ENCODE measurements at regions not wholly inside any gene's neighbourhood (a gene's known extent, or its start where the extent isn't known, plus 50 kb on each side); places are given as distances from the start of the nearest gene placed in this dataset.

DNA sequence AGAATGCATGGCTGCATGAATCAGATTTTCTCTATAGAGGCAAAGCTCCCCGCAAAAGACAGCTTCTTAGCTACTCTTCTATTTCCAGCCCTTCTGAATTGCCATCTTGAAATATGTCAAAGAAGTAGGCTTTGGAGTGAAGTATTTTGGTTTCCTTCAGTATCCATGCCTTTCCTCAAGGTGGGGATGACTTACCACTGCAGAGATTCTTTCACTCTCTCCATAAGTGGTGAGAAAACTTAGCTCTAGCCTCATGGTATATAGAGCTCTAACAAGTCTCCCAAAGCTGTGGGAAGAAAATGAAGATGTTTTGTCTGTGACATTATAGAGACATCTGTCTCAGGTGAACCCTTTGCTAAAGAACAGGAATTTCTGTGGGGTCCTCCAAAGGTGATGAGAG lies 89.6 kb upstream of the ITGB1 start:
- TF ChIP-seq, protein P1, sequence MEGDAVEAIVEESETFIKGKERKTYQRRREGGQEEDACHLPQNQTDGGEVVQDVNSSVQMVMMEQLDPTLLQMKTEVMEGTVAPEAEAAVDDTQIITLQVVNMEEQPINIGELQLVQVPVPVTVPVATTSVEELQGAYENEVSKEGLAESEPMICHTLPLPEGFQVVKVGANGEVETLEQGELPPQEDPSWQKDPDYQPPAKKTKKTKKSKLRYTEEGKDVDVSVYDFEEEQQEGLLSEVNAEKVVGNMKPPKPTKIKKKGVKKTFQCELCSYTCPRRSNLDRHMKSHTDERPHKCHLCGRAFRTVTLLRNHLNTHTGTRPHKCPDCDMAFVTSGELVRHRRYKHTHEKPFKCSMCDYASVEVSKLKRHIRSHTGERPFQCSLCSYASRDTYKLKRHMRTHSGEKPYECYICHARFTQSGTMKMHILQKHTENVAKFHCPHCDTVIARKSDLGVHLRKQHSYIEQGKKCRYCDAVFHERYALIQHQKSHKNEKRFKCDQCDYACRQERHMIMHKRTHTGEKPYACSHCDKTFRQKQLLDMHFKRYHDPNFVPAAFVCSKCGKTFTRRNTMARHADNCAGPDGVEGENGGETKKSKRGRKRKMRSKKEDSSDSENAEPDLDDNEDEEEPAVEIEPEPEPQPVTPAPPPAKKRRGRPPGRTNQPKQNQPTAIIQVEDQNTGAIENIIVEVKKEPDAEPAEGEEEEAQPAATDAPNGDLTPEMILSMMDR (conservative IDR thresholded peaks at IDR 0.05; ENCODE audit: low read depth, low read length): 0 out of 2 replicates have a peak, but pooled peaks have one; percentile 28
- TF ChIP-seq, protein P2, sequence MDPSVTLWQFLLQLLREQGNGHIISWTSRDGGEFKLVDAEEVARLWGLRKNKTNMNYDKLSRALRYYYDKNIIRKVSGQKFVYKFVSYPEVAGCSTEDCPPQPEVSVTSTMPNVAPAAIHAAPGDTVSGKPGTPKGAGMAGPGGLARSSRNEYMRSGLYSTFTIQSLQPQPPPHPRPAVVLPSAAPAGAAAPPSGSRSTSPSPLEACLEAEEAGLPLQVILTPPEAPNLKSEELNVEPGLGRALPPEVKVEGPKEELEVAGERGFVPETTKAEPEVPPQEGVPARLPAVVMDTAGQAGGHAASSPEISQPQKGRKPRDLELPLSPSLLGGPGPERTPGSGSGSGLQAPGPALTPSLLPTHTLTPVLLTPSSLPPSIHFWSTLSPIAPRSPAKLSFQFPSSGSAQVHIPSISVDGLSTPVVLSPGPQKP (IDR thresholded peaks at IDR 0.05; ENCODE audit: borderline replicate concordance, low read depth, low read length): no peak
- TF ChIP-seq RAD21 (IDR thresholded peaks at IDR 0.05; ENCODE audit: low read length): peak; percentile 24; the same call in 1 of the 2 replicates
- no peak for TF ChIP-seq RFX5 (IDR thresholded peaks at IDR 0.05; ENCODE audit: low read depth, low read length)
